GM19467 (cell line): ENCODE measurements at regions not wholly inside any gene's neighbourhood (a gene's known extent, or its start where the extent isn't known, plus 50 kb on each side); places are given as distances from the start of the nearest gene placed in this dataset.

Experiments
- ATAC-seq: cut with Tn5 transposase; IDR thresholded peaks from one replicate; pipeline ENCODE4 v1.9.1; 2021; ENCODE audit warnings: mild to moderate bottlenecking, moderate library complexity; ENCODE audit not compliant: unreplicated experiment

- no peak for ATAC-seq
Measured at GRCh38 chr2:71879509-71880184, 268.0 kb downstream of the CYP26B1 start.

GRCh38 chr2:71878626-71879508 lies 268.8 kb downstream of the CYP26B1 start:
- no peak for ATAC-seq

- no peak for ATAC-seq
Measured at GRCh38 chr2:71877636-71878035, 270.0 kb downstream of the CYP26B1 start.

DNA sequence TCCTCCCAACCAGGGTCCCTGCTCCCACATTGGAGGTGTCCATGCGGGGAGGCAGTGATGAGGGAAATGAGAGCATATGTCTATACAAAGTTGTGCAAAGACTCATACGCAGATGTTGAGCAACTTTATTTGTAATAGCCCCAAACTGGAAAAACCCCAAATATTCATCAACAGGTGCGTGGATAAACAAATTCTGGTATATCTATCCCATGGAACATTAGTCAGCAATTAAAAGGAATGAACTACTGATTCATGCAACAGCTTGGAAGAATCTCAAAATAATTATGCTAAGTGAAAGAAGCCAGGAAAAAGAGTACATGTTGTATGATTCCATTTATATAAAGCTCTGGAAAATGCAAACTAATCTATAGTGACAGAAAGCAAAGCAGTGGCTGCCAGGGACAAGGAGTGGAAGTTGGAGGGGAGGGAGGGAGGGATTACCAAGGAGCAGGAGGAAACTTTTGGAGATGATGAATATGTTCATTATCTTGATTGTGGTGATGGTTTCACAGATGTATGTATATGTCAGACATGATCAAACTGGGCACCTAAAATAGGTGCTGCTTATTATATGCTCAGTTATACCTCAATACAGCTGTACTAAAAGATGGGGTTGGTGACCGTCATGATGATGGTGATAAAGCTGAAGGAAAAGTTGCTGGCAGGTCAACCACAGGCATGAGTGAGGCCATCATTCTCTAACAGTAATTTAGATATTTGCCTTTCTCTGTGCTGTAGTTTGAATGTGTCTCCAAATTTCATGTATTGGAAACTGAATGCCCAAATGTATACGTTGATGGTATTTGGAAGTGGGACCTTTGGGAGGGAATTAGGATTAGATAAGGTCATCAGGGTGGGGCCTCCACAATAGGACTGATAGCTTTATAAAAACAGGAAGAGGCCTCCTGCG lies 270.9 kb downstream of the CYP26B1 start:
- no peak for ATAC-seq

GRCh38 chr2:71872466-71873051 lies 275.1 kb downstream of the CYP26B1 start:
- no peak for ATAC-seq

- no peak for ATAC-seq
Measured at GRCh38 chr2:71865391-71865965, 282.2 kb downstream of the CYP26B1 start.

GRCh38 chr2:71864085-71864484 lies 283.6 kb downstream of the CYP26B1 start:
- ATAC-seq: no peak

DNA sequence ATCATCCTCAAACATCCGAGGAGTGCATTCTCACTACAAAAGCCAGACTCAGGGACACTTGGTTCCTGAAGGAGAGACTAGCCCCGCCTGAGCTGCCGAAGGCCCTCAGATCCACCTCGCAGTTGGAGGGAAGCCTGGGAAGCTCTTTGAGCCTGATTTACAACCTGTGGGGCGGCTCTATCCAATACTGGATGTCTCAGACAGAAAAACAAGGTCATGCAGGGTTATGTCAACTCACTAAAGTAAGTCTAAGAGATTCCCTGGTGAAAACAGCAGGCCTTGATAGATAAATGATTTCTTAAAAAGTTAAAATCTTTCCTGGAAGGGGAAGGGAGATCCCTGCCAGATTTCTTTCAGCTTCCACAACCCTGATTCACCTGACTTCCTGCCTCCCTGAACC lies 284.3 kb downstream of the CYP26B1 start:
- ATAC-seq: no peak

- ATAC-seq: no peak
Measured at GRCh38 chr2:71862921-71863320, 284.7 kb downstream of the CYP26B1 start.

- no peak for ATAC-seq
Measured at GRCh38 chr2:71861186-71862160, 286.2 kb downstream of the CYP26B1 start.

GRCh38 chr2:71860381-71860926 lies 287.2 kb downstream of the CYP26B1 start:
- no peak for ATAC-seq

- ATAC-seq: no peak
Measured at GRCh38 chr2:71859211-71859847, 288.3 kb downstream of the CYP26B1 start.

- no peak for ATAC-seq
Measured at GRCh38 chr2:71858071-71858470, 289.6 kb downstream of the CYP26B1 start.

DNA sequence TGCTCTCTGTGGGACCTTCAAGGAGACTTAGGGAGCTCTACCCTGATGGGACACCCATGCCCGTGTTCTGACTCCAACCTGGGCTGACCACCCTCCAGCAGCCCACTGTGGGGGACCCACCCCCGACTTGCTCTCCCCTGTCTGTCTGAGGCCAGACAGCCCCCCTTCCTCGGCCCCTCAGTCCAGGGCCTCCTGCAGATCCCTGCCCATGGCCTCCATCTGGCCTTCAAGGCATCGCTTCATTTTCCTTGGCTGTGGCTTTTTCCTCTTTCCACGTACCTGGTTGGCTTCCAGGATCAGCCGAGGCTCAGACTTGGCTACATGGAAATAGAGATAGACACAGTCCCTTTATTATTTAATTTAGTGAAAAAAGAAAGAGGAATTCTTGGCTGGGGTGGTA lies 290.0 kb downstream of the CYP26B1 start:
- ATAC-seq: no peak

DNA sequence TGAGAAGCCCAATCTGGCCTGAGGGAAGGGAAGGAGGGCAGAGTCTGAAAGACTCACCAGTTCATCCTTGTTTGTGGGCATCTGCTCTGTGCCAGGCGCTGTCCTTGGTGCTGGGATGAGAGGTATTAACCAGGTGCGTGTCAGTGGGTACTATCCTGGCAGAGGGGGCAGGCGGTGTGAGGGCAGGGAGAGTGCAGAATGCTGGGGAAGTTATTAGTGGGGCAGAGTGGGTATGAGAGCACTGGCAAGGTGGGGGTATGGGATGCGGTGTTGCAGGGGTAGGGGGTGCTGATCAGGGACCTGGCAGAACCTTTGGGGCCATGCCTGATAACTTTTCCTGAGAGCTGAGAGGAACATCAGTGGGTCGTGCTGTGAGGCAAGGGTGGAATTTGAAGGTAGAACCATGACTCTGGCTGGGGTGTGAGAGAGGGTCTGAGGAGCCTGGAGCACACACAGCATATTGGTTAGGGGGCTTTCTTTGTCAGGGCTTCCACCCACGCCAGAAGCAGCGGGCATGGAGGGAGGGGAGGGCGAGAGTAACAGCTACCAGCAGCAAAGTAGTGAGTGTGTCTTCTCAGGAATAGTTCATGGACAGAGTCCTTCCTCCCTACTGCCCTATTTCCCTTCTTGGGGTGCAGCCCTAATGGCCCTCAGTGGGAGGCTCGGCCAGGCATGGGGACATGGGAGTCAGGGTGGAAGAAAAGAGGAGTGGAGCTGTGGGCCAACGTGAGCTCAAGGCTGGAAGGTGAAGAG lies 290.7 kb downstream of the CYP26B1 start:
- no peak for ATAC-seq

GRCh38 chr2:71853858-71854257 lies 293.8 kb downstream of the CYP26B1 start:
- no peak for ATAC-seq

DNA sequence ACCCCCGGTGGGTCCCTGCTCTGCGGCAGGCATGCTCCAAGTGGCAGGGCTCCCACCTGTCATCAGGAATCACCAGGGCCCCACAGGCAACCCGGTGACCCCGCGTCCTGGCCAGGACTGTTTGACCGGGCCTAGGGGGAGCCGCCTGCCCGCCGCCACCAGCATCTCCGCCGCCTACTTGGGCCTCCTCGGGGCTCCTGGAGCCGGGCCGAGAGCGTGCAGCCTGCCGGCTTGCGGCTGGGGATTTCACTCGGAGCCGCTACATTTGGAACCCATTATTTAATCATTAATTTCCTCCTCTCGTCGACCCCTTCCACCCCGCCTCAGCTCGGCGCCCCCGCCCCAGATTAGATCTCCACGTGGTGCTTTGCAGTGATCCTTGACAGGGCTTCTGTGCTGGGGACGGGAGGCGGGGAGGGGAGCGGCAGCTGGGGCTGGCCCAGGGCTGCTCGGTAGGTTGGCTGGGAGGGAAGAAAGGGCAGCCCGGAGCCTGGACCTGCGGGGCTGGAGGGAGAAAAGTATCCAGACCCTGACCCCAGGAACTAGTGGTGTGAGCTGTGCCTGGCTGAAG lies 295.4 kb downstream of the CYP26B1 start:
- ATAC-seq: no peak
